Hepatocyte (in vitro differentiated cells): ENCODE measurements at regions not wholly inside any gene's neighbourhood (a gene's known extent, or its start where the extent isn't known, plus 50 kb on each side); places are given as distances from the start of the nearest gene placed in this dataset.

Experiments used
- DNase-seq: peaks from one replicate; pipeline ENCODE4 v3.0.0-alpha.2; 2016; ENCODE audit warnings: low spot score
- H2AFZ ChIP-seq: fragments of 200-600 bp; sonication (generic); 2 replicates; pipeline ENCODE4 v1.6.0; 2016; ENCODE audit warnings: antibody characterized with exemption, mild to moderate bottlenecking
- H3K27ac ChIP-seq: fragments of 200-600 bp; sonication (generic); 2 replicates; pipeline ENCODE4 v1.5.1; 2016; ENCODE audit warnings: mild to moderate bottlenecking
- H3K27me3 ChIP-seq: fragments of 200-600 bp; sonication (generic); 2 replicates; pipeline ENCODE4 v1.6.1; 2016
- H3K36me3 ChIP-seq: fragments of 200-600 bp; sonication (generic); replicated peaks from 2 replicates; pipeline ENCODE4 v1.5.1; 2016; ENCODE audit warnings: low read depth; ENCODE audit not compliant: insufficient read depth
- H3K4me1 ChIP-seq: fragments of 200-600 bp; sonication (generic); 2 replicates; pipeline ENCODE4 v1.5.1; 2016; ENCODE audit warnings: mild to moderate bottlenecking, moderate library complexity; ENCODE audit not compliant: insufficient read depth
- H3K4me2 ChIP-seq: fragments of 200-600 bp; sonication (generic); 2 replicates; pipeline ENCODE4 v1.6.0; 2016
- H3K4me3 ChIP-seq: fragments of 200-600 bp; sonication (generic); 2 replicates; pipeline ENCODE4 v1.5.1; 2016; ENCODE audit warnings: mild to moderate bottlenecking
- H3K79me2 ChIP-seq: fragments of 200-600 bp; sonication (generic); 2 replicates; pipeline ENCODE4 v1.6.0; 2017; ENCODE audit warnings: mild to moderate bottlenecking
- H3K9me2 ChIP-seq: fragments of 200-600 bp; sonication (generic); replicated peaks from 2 replicates; pipeline ENCODE4 v1.6.0; 2017; ENCODE audit warnings: mild to moderate bottlenecking; ENCODE audit not compliant: insufficient read depth
- H3K9me3 ChIP-seq: fragments of 200-600 bp; sonication (generic); 2 replicates; pipeline ENCODE4 v1.5.1; 2016; ENCODE audit warnings: low read depth, mild to moderate bottlenecking
- H4K20me1 ChIP-seq: fragments of 200-600 bp; sonication (generic); 2 replicates; pipeline ENCODE4 v1.6.0; 2016; ENCODE audit warnings: mild to moderate bottlenecking; ENCODE audit not compliant: insufficient read depth, poor library complexity, severe bottlenecking
- EZH2 ChIP-seq: fragments of 200-600 bp; sonication (generic); IDR thresholded peaks from 2 replicates; pipeline ENCODE4 v1.6.1; 2016; ENCODE audit warnings: antibody characterized with exemption, mild to moderate bottlenecking, borderline replicate concordance
- EZH2phosphoT487 ChIP-seq: fragments of 200-600 bp; sonication (generic); IDR thresholded peaks from one replicate; pipeline ENCODE4 v1.6.1; 2018; ENCODE audit warnings: antibody characterized with exemption, mild to moderate bottlenecking, low read depth, moderate library complexity; ENCODE audit not compliant: unreplicated experiment, severe bottlenecking
- WGBS: methylation state at CpG from one replicate; pipeline ENCODE4 v1.1.6; 2016; ENCODE audit warnings: low lambda C conversion rate; ENCODE audit errors: missing lambda C conversion rate; 5-methylcytosine and 5-hydroxymethylcytosine counted together
- TF ChIP-seq, protein P1 (sequence below): fragments of 200-600 bp; sonication (generic); IDR thresholded peaks from 2 replicates; pipeline ENCODE4 v1.5.1; 2016; ENCODE audit warnings: antibody characterized with exemption, mild to moderate bottlenecking; ENCODE audit not compliant: poor library complexity

DNA sequence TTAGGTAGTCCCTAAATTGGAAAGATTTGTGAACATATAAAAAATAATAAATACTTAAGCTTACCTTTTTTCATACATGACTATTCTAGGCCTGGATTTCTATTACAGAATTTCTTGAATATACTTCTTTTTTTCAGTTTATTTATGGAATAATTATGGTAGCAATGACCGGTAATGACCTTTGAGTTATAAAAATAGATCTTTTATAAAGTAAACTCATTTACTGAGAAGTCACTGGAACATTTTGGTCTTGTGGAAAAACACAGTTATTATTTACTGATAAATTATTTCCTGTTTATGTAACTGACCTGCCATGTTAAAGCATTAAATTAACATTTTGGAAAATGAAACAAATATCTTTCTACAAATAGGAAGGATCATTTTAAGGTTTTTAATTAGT lies 80.4 kb upstream of the RASGEF1B start:
- H4K20me1 ChIP-seq = no peaks in the 10 kb centered on the region
- no peaks in the 10 kb centered on the region for H3K27me3 ChIP-seq
- WGBS = 94% methylated on average over 1 of the region's 1 CpG
- no peak for DNase-seq
- H3K79me2 ChIP-seq = no peaks in the 10 kb centered on the region
- H3K9me3 ChIP-seq = no peaks in the 10 kb centered on the region
- H2AFZ ChIP-seq = no peak overlapping the region
- no peaks in the 10 kb centered on the region for H3K4me1 ChIP-seq
- TF ChIP-seq, protein P1, sequence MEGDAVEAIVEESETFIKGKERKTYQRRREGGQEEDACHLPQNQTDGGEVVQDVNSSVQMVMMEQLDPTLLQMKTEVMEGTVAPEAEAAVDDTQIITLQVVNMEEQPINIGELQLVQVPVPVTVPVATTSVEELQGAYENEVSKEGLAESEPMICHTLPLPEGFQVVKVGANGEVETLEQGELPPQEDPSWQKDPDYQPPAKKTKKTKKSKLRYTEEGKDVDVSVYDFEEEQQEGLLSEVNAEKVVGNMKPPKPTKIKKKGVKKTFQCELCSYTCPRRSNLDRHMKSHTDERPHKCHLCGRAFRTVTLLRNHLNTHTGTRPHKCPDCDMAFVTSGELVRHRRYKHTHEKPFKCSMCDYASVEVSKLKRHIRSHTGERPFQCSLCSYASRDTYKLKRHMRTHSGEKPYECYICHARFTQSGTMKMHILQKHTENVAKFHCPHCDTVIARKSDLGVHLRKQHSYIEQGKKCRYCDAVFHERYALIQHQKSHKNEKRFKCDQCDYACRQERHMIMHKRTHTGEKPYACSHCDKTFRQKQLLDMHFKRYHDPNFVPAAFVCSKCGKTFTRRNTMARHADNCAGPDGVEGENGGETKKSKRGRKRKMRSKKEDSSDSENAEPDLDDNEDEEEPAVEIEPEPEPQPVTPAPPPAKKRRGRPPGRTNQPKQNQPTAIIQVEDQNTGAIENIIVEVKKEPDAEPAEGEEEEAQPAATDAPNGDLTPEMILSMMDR = no peak
- H3K4me3 ChIP-seq = no peak overlapping the region
- H3K36me3 ChIP-seq = no peaks in the 10 kb centered on the region
- H3K9me2 ChIP-seq = no peaks in the 10 kb centered on the region
- H3K27ac ChIP-seq = no peak overlapping the region
- H3K4me2 ChIP-seq = no peak overlapping the region

DNA sequence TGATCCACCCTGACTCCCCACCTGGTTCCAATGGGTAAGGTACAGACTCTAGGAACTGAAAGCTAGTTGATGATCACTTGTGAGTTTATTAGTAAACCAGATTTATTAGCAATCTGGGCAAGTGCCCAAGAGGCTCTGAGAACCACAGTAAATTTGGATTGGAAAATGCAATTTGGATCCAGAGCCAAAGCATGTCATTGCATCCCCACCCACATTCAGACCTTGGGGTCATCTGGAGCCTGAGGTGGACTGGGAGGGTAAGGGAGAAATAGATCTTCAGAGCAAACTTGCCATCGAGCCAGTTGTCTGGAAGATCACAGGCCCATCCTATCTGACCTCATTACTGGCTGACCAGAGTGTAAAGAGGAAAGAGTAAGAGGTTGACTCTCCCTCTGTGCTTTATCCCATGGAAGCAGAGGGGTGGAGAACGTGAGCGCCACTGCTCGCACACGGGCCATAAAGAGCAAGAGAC lies 78.7 kb upstream of the RASGEF1B start:
- Histone ChIP-seq H3K4me1 (no peaks in the 10 kb centered on the region), H3K4me2 (no peak overlapping the region), H3K9me2 (no peaks in the 10 kb centered on the region), H4K20me1 (no peaks in the 10 kb centered on the region), H2AFZ (no peak overlapping the region), H3K9me3 (no peaks in the 10 kb centered on the region), H3K27ac (no peak overlapping the region), H3K27me3 (no peaks in the 10 kb centered on the region), H3K79me2 (no peaks in the 10 kb centered on the region), H3K4me3 (no peak overlapping the region), H3K36me3 (no peaks in the 10 kb centered on the region)
- DNase-seq = no peak
- 89% methylated on average over 5 of the region's 5 CpGs for WGBS
- no peak for TF ChIP-seq EZH2phosphoT487
- no peak for TF ChIP-seq EZH2
- TF ChIP-seq, protein P1 = no peak

- Histone ChIP-seq H4K20me1 (no peaks in the 10 kb centered on the region), H3K9me2 (no peaks in the 10 kb centered on the region), H3K4me3 (no peak overlapping the region), H3K27ac (no peak overlapping the region), H3K36me3 (no peaks in the 10 kb centered on the region), H3K27me3 (no peaks in the 10 kb centered on the region), H3K79me2 (no peaks in the 10 kb centered on the region), H2AFZ (no peak overlapping the region), H3K9me3 (no peaks in the 10 kb centered on the region), H3K4me2 (no peak overlapping the region), H3K4me1 (no peaks in the 10 kb centered on the region)
- no peak for TF ChIP-seq EZH2
- no peak for DNase-seq
- 81% methylated on average over 7 of the region's 7 CpGs for WGBS
These were observed 78.3 kb upstream of the RASGEF1B start for GRCh38 chr4:81549984-81550383.

DNA sequence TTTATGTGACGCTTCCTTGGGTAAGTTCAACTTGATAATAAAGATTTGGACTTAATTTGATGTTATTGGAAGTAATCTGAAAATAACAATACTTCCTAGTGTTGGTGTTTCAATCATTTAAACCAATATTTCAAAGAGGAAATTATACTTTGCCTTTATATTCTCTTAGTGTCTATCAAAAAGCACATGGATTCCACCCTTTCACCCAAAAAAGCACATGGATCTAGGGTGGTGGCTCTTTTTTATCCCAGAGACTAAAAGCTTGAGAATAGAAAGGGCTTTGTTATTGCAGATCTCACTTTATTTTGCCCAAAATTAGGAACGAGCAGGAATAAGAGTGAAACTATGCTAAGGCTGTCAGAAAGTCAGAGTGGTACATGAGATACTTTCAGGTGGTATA lies 75.1 kb upstream of the RASGEF1B start:
- Histone ChIP-seq H3K36me3 (no peaks in the 10 kb centered on the region), H3K9me2 (no peaks in the 10 kb centered on the region), H3K27me3 (no peaks in the 10 kb centered on the region), H3K4me3 (no peak overlapping the region), H3K79me2 (no peaks in the 10 kb centered on the region), H2AFZ (no peak overlapping the region), H3K4me2 (no peak overlapping the region), H3K9me3 (no peaks in the 10 kb centered on the region), H3K4me1 (no peaks in the 10 kb centered on the region), H3K27ac (no peak overlapping the region), H4K20me1 (no peaks in the 10 kb centered on the region)
- TF ChIP-seq, protein P1 = no peak
- TF ChIP-seq EZH2 (no peak), EZH2phosphoT487 (no peak)
- no peak for DNase-seq
- WGBS = 98% methylated on average over 2 of the region's 2 CpGs
